ENCODE measurements at regions not wholly inside any gene's neighbourhood (a gene's known extent, or its start where the extent isn't known, plus 50 kb on each side); places are given as distances from the start of the nearest gene placed in this dataset.

DNA sequence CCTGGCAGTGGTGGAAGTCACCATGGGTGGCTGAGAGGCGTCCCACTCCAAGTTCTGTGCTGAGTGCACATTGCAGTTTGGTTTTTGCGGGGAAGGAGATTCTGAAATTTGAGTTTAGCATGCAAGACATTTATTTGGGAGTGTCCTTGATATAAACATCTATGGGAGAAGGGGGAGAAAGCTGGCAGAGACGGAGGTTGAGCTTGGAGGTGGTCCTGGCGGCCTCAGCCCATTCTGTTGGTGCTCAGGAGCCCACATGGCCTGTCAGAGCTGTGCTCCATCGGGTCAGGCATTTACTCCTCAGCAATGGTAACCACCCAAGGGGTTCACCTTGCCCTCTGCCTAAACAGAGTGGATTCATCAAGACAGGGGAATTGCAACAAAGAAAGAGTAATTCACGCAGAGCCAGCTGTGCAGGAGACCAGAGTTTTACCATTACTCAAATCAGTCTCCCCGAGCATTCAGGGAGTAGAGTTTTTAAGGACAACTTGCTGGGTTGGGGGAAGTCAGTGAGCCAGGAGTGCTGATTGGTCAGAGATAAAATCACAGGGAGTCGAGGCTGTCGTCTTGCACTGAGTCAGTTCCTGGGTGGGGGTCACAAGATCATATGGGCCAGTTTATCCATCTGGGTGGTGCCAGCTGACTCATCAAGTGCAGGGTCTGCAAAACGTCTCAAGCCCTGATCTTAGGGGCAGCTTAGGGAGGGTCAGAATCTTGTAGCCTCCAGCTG, 323.3 kb upstream of the TMEM132C start:
- ATAC-seq (ENCODE audit: insufficient read depth, low FRiP score) (no peak), DNase-seq (no peak)
- Histone ChIP-seq H3K27ac (ENCODE audit: low read depth in 1 of 2, low read length in 1 of 2) (no peak overlapping the region), H3K4me1 (ENCODE audit: control insufficient read depth in 5 of 5, insufficient read depth in 5 of 5, low read length in 5 of 5) (no peaks in the 10 kb centered on the region), H3K4me3 (no peak overlapping the region), H3K9me3 (ENCODE audit: control insufficient read depth in 4 of 4, insufficient read depth in 3 of 4, low read length in 3 of 4) (peaks cover 0 to 8% (median 0%) of the 10 kb centered on the region in 4 donors), H3K36me3 (ENCODE audit: control insufficient read depth in 4 of 4, insufficient read depth in 4 of 4, low read length in 4 of 4) (no peaks in the 10 kb centered on the region), H3K9ac (ENCODE audit: insufficient read depth in 1 of 2, low read length in 2 of 2) (no peak overlapping the region), H3K27me3 (ENCODE audit: control insufficient read depth in 3 of 3, insufficient read depth in 3 of 3, low read length in 2 of 3) (no peaks in the 10 kb centered on the region)
- TF ChIP-seq CTCF (IDR thresholded peaks at IDR 0.05; ENCODE audit: control extremely low read depth, extremely low read depth) = no peak
- 65 to 77% methylated on average over 10 of the region's 10 CpGs for WGBS, 2 donors

GRCh38 chr12:127944211-127944899, 322.6 kb upstream of the TMEM132C start:
- Histone ChIP-seq H3K9ac (ENCODE audit: insufficient read depth in 1 of 2, low read length in 2 of 2) (no peak overlapping the region), H3K36me3 (ENCODE audit: control insufficient read depth in 4 of 4, insufficient read depth in 4 of 4, low read length in 4 of 4) (no peaks in the 10 kb centered on the region), H3K9me3 (ENCODE audit: control insufficient read depth in 4 of 4, insufficient read depth in 3 of 4, low read length in 3 of 4) (peaks cover 0 to 8% (median 0%) of the 10 kb centered on the region in 4 donors), H3K4me3 (no peak overlapping the region), H3K4me1 (ENCODE audit: control insufficient read depth in 5 of 5, insufficient read depth in 5 of 5, low read length in 5 of 5) (no peaks in the 10 kb centered on the region), H3K27ac (ENCODE audit: low read depth in 1 of 2, low read length in 1 of 2) (no peak overlapping the region), H3K27me3 (ENCODE audit: control insufficient read depth in 3 of 3, insufficient read depth in 3 of 3, low read length in 2 of 3) (no peaks in the 10 kb centered on the region)
- TF ChIP-seq CTCF (IDR thresholded peaks at IDR 0.05; ENCODE audit: control extremely low read depth, extremely low read depth) = no peak
- ATAC-seq (ENCODE audit: insufficient read depth, low FRiP score) (no peak), DNase-seq (no peak)
- WGBS, 2 donors = 86 to 89% methylated on average over 9 of the region's 9 CpGs

- H3K36me3 ChIP-seq (ENCODE audit: control insufficient read depth in 4 of 4, insufficient read depth in 4 of 4, low read length in 4 of 4) = no peaks in the 10 kb centered on the region
- no peaks in the 10 kb centered on the region for H3K27me3 ChIP-seq (ENCODE audit: control insufficient read depth in 3 of 3, insufficient read depth in 3 of 3, low read length in 2 of 3)
- no peak overlapping the region for H3K9ac ChIP-seq (ENCODE audit: insufficient read depth in 1 of 2, low read length in 2 of 2)
- H3K4me1 ChIP-seq (ENCODE audit: control insufficient read depth in 5 of 5, insufficient read depth in 5 of 5, low read length in 5 of 5) = no peaks in the 10 kb centered on the region
- no peak overlapping the region for H3K27ac ChIP-seq (ENCODE audit: low read depth in 1 of 2, low read length in 1 of 2)
- no peak for TF ChIP-seq CTCF (IDR thresholded peaks at IDR 0.05; ENCODE audit: control extremely low read depth, extremely low read depth)
- no peak for DNase-seq
- WGBS, 2 donors = 88 to 92% methylated on average over 5 of the region's 5 CpGs
- H3K4me3 ChIP-seq = no peak overlapping the region
- ATAC-seq (ENCODE audit: insufficient read depth, low FRiP score) = no peak
- H3K9me3 ChIP-seq (ENCODE audit: control insufficient read depth in 4 of 4, insufficient read depth in 3 of 4, low read length in 3 of 4) = no peaks in the 10 kb centered on the region
Measured at GRCh38 chr12:127957001-127957660, 309.8 kb upstream of the TMEM132C start.
